HUDEP-2 (cell line): ENCODE measurements at regions not wholly inside any gene's neighbourhood (a gene's known extent, or its start where the extent isn't known, plus 50 kb on each side); places are given as distances from the start of the nearest gene placed in this dataset.
A peak's percentile ranks its signal among the peaks of the same experiment; 100 is the strongest.
"Not testable (repeated sequence)": the region's sequence is repeated elsewhere in the genome, so short reads cannot be mapped to it uniquely, and the experiment has no call there.

Source experiments
- DNase-seq, 76 experiments: peaks; one replicate each; lab custom pipeline; 2025; ENCODE audit not compliant: unreplicated experiment in 76 of 76; lab: John Stamatoyannopoulos, UW

DNA sequence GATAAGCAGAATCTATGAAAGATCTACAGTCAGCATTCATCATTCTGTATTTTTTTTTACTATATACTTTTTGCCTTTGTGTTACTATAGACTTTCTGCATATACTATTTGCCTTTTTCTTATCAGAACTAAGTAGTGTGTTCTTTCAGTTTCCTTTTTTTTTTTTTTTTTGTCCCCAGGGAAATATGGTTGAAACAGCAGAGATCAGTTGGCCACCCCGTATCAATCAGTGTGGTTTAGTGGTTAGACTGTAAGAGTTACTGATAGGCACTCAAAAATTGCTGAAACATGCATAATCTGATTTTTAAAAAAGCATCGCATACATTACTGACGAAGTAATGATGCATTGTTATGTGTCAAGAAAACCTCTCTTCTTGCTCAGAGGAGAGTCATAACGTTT lies 990.8 kb upstream of the EDIL3 start:
- DNase-seq: no peak

DNA sequence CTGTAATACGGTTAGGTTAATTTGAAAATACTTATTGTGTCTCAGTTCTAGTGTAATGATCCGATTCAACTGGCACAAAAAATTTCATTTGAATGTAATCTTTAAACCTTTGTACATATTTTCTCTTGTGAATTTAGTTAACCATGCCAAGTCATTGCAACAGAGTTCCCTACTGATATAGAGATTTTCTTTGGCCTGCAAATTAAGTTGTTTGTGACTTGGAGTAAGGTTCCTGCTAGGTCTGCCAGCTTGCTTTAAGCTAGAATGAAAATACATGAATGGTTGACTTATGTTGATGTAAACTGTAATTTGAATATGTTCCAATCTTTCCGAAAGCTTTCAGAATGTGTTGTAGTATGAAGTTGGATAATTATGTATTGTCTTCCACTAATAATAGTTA lies 1004.1 kb upstream of the EDIL3 start:
- no peak for DNase-seq

DNA sequence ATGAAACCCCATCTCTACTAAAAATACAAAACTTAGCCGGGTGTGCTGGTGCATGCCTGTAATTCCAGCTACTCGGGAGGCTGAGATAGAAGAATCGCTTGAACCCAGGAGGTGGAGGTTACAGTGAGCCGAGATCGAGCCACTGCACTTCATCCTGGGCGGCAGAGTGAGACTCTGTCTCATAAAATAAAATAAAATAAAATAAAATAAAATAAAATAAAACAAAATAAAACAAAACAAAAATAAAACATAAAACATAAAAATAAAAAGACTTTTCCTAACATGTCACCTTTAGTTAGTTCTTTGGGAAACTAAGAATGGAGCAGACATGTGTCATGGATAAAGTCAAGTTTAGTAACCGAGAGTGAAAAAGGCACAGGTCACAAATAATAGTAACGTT lies 1007.6 kb upstream of the EDIL3 start:
- DNase-seq: not testable (repeated sequence)

GRCh38 chr5:85395526-85395925 lies 1010.8 kb upstream of the EDIL3 start:
- no peak for DNase-seq

- DNase-seq: no peak
These were observed 1012.8 kb upstream of the EDIL3 start for GRCh38 chr5:85397451-85397850.

- DNase-seq: no peak
These were observed 1043.8 kb upstream of the EDIL3 start for GRCh38 chr5:85428426-85428934.

DNA sequence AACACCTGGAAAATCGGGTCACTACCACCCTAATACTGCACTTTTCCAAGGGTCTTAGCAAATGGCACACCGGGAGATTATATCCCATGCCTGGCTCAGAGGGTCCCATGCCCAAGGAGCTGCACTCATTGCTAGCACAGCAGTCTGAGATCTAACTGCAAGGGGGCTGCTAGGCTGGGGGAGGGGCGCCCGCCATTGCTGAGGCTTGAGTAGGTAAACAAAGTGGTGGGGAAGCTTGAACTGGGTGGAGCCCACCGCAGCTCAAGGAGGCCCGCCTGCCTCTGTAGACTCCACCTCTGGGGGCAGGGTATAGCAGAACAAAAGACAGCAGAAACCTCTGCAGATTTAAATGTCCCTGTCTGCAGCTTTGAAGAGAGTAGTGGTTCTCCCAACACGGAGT lies 1047.0 kb upstream of the EDIL3 start:
- DNase-seq: not testable (repeated sequence)

DNA sequence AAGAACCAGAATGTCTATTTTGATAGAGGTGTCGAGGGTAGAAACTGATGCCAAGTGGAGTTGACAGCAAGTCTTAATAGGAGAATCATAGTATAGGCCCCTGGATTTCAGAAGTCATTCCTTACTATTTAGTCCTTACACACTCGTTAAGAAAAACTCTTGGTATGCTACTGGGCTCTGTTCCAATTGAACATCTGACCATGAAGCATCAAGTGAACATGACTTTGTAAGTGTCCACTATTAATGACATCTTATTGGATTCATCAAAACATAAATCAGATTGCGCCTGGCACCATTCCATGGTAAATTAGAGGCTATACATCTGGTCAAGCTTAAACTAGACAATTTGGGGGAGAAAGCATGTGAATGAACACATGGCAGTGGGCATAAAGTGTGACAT lies 1056.5 kb upstream of the EDIL3 start:
- DNase-seq: no peak

DNA sequence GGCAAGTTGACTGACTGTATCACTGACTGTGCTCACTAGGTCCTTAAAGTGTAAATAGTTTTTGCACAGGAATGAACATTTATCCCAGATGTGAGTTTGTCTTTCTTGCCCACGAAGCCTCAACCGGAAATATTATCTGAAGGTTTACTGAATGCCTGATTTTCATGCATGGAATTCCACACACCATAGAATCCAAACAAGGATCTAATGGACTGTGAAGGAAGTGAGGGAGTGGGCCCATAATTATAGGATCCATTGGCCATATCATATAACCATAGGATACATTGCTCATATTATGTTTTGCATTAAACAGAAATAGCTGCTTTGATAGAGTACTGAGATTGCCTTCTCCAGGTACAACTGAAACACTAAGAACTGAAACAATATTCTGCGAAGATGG lies 1057.2 kb upstream of the EDIL3 start:
- DNase-seq: no peak

DNA sequence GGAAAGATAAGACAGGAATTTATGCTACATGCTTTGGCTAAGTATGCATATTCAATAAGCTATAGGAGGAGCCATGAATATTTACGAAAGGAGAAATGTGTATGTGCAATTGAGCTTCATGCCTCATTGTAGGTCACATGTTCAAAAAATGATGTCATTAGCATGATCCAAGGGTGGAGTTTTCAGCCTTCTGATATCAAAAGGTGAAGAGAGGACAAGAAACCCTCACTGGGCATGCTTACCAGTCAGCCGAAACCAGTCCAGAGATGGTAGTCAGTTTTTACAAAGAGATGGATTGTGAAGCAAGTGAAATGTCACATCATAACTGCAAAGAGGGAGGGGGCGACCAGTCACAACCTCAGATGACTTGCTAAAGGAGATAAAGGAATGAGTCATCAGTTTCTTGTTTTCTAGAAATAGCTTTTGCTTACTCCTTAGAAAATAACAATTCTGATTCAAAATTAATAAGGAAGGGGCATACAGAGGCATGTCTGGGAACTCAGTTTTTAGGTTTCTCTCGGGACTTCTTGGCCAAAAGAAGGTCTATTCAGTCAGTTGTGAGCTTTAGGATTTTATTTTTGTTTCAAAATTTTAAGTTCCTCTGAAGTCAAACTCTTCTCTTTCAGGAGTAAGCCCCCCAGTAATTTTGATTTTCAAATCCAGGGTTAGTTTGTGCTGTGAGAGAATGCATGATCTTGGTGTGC lies 1067.8 kb upstream of the EDIL3 start:
- DNase-seq: peak in 17 of 76 experiments; percentile 1 to 46 (median 11)

DNA sequence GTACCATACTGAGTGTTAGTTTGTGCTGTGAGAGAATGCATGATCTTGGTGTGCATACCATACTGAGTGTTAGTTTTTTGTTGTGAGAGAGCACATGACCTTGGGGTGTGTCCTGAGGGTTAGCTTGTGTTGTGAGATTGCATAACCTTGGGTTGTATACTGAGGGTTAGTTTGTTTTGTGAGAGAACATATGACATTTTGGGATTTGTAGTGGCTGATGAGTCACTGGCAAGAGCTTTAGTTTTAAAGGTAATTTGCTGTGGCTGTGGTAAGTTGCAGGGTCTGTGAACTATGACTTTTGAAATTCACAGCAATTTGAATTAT lies 1068.3 kb upstream of the EDIL3 start:
- peak in 8 of 76 experiments; percentile 3 to 24 (median 16) for DNase-seq

DNA sequence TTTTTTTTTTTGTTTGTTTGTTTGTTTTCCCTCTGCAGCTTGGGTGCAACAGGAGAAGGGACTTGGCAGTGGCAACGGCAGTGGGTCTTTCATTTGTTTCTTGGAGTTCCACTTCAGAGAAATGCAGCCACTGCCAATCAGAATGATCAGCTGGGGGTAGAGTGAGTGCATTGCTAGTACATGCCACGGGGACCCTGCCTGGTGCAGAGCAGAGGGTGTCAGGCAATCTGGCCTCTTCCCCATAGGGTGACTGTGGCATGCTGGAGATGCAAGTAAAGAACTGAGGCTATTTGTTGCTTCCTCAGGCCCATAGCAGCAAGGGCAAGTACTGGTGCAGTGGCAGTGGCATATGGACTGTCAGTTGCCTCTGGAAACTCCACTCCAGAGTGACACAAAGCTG lies 1073.6 kb upstream of the EDIL3 start:
- no peak for DNase-seq

DNA sequence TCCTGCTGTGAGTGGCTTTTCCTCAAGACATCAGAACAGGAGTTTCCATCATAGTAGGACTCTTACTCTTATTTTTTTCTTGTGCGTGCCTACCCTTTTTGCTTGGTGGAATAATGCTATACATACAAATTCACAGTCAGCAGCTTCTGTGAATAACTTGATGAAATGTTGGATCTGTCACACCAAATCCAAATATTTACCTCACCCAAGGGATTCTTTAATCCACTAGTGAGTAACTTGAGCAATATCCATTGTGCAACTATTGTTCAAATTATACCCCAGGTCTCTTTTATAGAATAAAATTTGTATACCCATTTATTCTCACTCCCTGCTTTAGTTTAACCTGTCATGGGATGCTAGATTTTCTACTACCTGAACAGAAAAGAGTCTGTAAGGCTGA lies 1078.3 kb upstream of the EDIL3 start:
- no peak for DNase-seq

DNA sequence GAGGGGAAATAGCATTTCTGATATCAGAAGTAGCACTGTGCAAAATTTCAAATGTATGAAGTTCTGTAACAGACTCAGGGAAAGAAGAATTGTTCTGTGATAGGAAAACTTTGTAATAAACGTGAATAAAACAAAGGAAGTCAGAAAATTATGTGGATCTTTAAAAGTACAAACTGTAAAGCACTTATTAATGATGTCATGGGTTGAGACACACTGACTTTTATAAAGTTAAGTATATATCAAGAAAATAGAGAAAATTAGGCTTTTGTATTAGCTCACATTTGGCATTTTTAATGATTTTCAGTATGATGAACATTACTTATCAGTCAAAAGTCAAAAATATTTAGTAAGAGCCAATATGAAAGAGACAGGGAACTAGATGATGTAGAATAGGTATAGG lies 1081.7 kb upstream of the EDIL3 start:
- DNase-seq: no peak

- no peak for DNase-seq
These were observed 1088.1 kb upstream of the EDIL3 start for GRCh38 chr5:85472749-85473148.

DNA sequence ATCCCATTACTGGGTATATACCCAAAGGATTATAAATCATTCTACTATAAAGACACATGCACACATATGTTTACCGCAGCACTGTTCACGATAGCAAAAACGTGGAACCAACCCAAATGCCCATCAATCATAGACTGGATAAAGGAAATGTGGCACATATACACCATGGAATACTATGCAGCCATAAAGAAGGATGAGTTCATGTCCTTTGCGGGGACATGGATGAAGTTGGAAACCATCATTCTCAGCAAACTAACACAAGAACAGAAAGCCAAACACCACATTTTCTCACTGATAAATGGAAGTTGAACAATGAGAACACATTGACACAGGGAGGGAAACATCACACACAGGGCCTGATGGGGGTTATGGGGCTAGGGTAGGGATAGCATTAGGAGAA lies 1090.5 kb upstream of the EDIL3 start:
- DNase-seq: not testable (repeated sequence)

GRCh38 chr5:85476617-85477016 lies 1091.9 kb upstream of the EDIL3 start:
- DNase-seq: no peak

- no peak for DNase-seq
These were observed 1095.2 kb upstream of the EDIL3 start for GRCh38 chr5:85479849-85480248.

DNA sequence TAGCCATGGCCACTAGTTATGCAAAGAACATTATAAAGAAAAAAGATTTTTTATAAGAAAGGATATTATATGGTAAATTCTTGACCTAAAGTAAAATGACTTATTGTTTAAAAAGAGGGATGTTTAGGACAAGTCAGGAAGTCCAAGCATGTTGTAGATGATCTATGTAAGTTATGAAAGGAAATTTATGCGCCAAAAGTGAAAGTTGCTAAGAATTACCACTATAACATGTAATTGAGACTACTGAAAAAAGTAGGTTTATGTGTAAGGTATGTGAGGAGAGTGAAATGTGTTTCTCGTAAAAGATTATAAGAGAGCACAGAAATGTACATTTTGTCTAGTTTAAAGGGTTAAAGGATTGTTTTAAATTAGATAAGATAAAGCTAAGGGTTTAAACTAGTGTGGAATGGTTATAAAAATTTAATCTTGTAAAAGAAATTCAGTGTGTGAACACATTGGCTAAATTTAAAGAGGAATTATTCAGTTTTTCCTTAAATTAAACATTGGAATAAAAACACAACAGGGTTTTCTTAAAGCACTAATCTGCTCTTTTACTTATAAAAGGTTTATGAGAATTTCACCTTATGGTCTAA lies 1100.4 kb upstream of the EDIL3 start:
- no peak for DNase-seq

DNA sequence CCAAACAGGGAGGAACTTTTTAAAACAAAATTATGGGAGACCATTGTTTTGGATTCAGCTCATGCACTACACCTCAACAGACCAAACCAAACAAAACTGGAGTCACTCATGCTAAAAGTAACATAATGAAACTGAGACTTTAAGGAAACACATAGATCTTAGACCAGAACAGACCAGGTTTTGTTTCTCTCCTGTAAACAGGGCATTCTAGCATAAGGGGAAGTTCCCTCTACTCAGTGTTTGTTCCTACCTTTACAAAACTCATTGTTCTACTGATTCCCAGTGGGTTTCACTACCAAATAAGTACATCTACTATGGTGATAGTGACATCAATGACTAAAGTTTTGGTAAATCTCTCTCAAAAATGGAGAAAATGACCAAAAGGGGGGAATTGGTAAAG lies 1103.6 kb upstream of the EDIL3 start:
- DNase-seq: no peak

- DNase-seq: no peak
These were observed 1116.2 kb upstream of the EDIL3 start for GRCh38 chr5:85500869-85501268.

- no peak for DNase-seq
These were observed 1104.8 kb upstream of the COX7C start for GRCh38 chr5:85512896-85513295.

DNA sequence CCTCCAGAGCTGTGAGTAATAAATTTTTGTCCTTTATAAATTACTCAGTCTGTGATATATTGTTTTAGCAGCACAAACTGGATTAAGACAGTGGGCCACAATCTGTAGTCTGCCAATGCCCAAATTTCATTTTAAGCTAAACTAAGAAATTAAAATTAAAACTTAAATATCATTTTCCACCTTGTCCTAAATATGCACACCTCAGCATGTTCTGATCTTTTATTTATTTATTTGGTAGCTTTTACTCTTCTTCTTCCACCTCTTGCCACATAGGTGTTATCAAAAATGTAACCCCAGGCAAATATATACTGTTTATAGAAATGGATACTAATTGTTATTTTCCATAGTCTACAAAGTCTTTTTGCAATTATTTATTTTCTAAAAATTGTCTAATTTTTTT lies 1102.2 kb upstream of the COX7C start:
- no peak for DNase-seq
